ENCODE measurements at regions not wholly inside any gene's neighbourhood (a gene's known extent, or its start where the extent isn't known, plus 50 kb on each side); places are given as distances from the start of the nearest gene placed in this dataset.

DNA sequence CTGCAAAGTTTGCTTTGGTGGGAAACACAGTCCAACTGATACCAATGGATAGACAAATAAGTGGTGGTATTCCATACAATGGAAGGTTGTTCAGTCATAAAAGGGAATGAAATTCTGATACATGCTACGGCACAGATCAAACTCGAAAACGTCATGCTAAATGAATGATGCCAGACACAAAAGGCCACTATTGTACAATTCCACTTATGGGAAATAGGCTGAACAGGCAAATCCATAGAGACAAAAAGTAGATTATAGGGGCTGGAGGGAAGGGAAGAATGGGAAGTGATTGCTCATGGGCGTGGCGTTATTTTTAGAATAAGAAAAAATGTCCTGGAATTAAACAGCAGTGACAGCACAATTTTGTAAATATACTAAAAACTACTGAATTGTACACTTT lies 66.0 kb upstream of the FOXK1 start:
- no peak for DNase-seq

DNA sequence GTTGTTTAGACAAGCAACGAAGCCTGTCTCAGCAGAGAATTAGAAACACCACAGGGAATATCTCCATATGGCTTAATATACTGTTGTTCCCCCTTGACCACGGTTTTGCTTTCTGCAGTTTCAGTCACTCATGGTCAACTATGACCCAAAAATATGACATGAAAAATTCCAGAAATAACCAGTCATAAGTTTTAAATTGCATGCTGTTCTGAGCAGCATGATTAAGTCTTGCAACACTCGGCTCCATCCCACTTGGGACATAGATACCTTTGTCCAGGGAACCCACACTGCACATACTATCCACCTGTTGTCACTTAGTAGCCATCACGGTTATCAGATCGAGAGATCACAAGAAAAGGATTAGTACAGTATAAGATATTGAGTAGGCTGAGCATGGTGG lies 60.7 kb upstream of the FOXK1 start:
- DNase-seq: no peak

DNA sequence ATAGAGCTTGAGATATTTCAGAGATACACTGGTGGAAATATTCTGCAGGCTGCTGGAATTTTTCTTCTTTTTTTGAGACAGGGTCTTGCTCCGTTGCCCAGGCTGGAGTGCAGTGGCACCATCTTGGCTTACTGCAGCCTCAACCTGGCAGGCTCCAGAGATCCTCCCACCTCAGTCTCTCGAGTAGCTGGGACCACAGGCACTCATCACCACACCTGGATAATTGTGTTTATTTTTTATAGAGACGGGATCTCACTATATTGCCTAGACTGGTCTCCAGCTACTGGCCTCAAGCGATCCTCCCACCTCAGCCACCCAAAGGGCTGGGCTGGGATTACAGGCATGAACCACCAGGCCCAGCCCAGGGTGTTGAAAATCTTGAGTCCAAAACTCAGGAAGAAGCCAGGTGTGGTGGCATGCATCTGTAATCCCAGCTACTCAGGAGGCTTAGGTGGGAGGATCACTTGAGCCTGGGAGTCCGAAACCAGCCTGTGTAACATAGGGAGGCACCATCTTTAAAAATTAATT lies 55.7 kb upstream of the FOXK1 start:
- DNase-seq: no peak

DNA sequence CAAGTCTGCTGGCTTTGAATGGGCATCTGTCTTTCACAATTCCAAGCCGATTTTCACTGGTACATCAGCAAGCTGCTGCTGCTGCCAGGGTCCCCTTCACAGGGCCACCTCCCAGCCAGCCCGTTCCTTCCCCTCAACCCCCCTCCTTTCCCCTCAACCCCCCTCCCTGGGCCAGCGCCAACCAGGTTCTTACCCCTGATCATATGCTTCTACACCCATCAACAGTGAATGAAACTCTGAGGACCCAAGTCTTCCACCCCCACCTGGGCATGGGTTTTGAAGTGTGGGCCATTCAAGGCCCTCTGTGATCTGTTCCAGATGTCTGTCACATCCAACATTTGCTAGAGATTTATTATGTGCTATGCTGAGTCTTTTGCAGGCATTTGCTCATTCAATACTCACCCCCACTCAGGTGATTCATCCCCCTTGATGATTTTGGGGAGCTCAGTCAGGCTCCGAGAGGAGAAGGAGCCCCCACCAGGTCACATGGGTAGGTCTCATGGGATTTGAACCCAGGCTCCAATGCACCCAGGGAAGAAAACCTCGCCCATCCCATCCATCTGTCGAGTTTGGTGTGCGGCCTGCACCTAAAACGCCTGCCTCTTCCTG lies 52.7 kb upstream of the FOXK1 start:
- no peak for DNase-seq

DNA sequence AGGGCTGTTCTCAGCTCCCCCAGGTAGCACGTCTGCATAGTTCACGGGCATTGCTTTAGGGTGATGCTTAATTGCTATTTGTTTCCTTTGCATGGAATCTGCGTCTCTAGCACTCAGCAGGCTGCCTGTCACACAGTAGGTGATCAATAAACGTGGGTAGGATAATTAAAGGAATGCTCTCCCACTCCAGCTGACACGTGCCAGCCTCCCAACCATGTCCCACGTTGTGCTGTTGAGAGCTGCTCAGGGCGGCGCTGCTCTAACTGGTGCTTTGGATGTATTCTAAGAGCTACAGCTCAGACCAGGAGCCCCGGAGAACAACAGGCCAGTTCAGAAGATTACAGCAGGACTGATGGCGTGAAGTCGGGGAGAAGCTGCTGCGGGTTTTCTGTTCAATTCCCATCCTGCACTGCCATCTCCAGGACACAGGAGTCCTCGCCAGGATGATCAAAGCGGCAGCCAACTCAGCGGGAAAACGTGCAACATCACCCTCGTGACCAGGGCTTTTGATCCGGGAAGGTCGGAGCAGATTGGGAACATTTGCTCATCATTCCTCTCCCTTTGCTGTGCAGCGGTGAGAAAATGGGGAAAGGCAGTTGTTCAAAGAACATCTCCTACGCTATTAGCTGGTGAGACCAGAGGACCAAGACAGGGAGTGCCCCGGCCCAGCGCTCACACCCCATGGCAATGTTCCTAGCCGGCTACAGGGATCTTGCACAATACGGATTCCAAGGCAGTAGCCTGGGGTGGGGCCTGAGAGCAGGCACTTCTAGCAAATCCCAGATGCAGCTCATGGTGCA lies 50.5 kb upstream of the FOXK1 start:
- DNase-seq: no peak

Data from NK-92 treated with Interleukin-12 subunit alpha and Interleukin-12 subunit beta, amount 100 ng/mL, for 24 hours (cell line).